Renal cortex interstitium (tissue), 11 donors: ENCODE measurements at regions not wholly inside any gene's neighbourhood (a gene's known extent, or its start where the extent isn't known, plus 50 kb on each side); places are given as distances from the start of the nearest gene placed in this dataset.
A peak's percentile ranks its signal among the peaks of the same experiment; 100 is the strongest.

ENCODE experiments used
- DNase-seq, 11 donors: peaks; one replicate each; pipeline ENCODE4 v3.0.0-alpha.2; 2013; ENCODE audit warnings: low read depth in 9 of 11, low spot score in 4 of 11; ENCODE audit errors: extremely low read depth in 1 of 11

DNA sequence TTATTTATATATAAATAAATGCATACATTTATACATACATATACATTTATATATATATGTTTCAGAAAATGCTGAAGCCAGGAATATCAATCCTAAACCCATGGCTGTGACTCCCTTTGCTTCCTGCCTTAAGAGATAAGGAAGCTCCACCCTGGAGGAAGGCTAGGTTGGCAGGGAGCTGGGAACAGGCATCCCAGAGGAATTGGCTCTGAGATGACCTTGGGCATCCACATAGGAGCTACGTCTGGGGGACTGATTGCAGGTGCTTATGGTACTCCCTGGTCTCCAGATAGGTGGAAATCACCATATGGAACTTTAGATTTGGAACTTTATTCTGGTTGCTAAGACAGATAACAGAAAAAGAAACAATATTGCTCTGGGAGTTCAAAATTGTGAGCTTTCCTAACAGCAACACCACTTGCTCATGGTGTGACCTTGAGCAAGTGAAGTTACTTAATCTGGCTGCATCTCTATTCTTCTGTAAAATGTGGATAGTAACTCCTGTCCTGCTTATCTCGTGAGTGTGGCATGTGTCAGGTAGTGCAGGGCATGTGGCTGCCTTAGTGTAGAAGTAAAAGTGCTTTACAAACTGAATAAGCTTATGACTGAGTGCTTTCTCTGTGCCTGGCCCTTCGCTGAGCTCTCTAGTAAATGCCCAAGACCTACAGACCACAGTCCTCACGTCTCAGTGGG, 341.0 kb downstream of the MEIS1 start:
- DNase-seq = no peak

DNA sequence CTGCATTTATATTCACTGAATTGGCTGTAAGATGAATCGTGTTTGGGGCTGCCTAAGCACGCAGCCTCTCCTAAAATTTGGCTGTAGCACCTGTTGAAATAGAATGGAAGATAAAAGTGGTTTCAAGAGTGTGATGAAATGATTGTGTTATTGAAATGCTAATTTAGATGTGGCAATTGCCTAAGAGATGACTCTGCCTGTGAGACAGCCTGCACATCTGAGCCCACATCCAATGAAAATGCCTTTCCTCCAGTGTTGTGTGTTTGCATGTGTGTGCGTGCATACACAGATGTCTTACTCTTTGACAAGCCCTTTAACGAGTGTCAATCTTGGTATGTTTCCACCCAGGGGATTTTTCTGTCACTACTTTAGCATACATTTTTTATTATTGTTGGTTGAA, 346.9 kb downstream of the MEIS1 start:
- no peak for DNase-seq

DNA sequence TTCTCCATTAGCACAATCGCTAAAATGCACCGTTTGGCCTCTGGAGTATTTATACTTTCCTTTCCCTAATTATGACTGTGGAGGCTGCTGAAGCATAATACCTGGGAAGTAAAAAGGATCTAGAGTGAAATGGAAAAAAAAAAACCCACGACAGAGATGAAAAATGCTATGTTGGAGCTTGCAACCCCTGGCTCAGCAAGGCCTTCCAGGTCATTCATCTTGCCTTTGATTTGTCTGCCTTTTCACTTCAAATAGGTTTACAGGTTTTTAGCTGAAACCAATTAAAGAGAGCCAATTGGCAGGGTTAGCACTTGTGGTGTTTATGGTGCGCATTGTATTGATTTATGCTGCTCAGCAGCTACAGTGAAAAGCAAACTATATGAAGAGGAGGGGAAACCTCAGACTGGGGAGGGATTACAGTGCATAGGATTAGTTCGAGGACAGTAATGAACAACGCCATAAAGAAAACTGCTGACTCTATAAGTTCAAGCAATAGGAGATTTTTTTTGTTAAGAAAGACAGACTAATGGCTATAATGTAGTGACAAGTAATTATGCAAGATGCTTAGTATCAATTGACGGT, 347.9 kb downstream of the MEIS1 start:
- DNase-seq = no peak

DNA sequence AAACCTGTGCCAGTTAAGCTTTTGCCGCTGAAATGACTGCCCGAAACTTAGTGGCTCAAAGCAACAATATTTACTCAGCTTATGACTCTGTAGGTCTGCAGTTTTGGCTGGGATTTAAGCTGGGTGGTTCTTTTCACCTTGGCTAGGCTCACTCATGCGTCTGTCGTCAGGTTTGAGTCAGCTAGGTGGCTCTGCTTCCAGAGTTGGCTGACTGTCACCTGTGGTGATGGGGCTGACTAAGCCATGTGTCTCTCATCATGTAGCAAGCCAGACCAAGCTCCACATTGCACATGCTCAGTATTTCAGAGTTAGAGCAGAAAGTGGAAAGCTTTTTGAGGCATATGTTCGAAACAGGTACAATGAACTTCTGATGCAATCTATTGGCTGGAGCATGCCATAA, 354.8 kb downstream of the MEIS1 start:
- DNase-seq = no peak

DNA sequence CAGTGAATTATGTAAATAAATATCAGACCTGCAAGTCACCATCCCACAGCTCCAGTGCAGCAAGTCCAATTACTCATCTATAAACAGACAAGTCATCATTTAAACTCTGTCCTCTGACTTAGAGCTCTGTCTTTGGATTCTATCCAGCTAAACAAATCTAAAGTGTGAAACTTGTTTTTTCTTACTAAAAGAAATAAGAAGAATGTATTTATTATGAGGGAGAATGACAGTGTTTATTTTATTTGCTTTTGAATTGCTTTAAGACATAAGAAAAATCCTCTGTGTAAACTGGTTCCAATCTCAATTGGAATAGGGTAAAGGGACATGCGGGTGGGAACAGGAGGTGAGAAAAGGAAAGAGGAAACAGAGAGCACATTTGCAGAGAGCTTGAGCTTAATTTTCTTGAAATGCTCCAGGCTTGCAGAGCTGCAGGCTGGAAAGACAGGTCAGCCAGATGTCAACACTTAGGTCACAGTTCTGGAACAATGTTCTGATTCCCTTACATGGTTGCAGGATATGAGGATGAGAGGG, 355.8 kb downstream of the MEIS1 start:
- DNase-seq = peak in 1 of 11 donors; percentile 16

DNA sequence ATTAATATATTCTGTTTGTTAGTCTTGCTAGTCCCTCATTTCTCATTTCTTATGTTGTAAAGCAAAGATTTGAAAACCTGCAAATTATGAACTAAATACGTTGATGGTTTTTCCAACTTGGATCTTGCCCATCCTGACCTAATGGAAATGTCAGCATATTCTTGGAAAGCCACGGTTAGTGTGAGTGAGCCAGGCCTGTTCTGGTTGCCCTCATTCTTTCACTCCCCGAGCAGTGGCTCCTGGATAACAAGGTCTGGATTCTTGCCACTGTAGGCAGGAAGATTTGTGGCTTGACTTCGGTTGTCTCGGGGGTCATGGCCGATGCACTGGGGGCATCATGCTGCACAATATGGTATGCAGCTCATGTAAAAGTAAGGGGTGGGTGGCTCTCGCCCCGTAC, 359.1 kb downstream of the MEIS1 start:
- no peak for DNase-seq

DNA sequence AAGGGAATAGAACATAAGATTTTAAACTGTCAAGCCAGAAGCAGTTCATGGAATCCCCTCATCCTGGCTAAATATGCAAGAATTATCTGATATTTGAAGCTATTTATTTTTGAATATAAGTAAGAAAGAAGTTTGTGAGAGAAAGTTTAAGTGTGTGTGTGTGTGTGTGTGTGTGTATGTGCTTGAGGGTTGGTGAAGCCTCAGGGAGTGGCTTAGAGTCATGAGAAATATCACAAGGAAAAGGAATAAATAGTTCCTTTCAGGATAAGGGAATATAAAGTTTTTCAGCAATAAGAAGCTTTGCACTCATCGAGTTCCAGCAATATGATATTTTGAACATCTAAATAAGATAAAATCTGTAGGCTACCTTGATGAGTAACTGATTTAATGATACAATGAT, 359.6 kb downstream of the MEIS1 start:
- DNase-seq = no peak

DNA sequence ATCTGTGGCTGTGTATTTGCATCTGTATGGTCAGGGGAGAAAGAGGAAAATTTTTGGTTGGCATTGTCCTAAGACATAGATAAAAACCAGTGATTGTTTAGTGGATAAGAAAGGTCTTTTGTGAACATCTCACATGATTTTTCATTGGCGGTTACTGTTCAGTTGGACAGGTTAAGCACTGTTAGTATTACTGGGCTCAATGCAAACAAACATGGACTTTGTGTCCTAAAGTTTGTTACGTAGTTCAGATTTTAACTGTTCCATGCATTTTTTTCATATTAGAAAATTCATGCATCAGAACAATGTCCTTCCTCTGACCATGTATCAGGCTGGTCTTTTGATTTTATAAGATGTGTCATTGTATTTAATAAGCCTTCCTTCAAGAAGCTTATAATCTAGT, 368.0 kb downstream of the MEIS1 start:
- DNase-seq = no peak

DNA sequence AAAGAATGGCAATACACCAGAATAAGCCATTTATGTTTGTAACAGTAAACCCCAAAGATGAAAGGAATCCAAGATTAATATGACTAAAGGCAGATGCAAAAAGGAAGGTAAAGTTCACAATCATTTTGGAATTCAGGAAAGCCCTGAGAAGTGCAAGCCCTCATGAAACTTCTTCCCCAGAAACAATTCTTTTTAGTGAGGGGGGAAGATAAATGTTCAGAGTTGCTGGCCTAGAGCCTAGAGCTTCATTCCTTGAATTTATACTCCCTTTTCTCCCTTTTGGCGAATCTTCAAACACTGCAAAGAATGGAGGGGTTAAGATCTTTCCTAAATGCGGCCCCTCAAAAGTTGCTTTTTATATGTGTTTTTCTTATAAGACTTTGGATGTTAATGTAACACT, 368.8 kb downstream of the MEIS1 start:
- DNase-seq = peak; percentile 44 to 83 (median 61)

DNA sequence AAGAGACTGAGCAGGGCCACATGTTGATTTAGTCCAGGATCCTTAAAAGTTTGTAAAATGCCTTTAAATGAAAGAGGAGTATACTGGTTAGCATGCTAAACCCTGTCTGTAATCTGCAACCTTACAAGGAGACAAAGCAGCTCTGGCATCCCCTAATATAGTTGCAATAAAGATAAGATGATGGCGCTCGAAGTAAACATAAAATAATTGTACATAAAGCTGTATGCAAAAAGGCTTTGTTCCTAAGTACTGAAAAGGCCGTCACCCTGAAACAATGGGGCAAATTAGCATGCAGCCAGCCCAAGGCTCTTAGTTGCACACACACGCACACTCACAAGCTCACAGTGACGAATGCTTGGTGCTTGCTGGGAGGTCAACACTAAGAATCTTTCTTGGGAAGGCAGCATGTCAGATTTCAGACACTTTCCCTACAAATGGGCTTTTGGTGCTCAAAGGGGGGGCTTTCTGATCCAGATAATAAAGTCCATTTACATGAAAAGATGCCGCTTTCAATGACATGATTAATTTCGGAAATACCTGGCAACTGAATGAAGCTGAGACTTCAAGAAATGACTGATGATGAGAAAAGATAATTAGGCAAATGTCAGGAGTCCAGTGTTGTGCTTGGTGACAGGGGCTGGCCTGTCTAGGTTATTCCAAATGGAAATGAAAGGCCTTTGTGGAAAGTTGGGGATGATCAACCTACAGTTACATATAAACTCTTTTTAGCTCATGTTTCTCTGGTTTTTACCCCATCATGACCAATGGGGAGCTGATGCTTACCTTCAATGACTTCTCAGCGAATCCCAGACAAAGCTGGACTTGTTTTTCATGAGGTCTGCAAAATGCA, 370.3 kb downstream of the MEIS1 start:
- DNase-seq = peak in 2 of 11 donors; percentile 18 to 22

DNA sequence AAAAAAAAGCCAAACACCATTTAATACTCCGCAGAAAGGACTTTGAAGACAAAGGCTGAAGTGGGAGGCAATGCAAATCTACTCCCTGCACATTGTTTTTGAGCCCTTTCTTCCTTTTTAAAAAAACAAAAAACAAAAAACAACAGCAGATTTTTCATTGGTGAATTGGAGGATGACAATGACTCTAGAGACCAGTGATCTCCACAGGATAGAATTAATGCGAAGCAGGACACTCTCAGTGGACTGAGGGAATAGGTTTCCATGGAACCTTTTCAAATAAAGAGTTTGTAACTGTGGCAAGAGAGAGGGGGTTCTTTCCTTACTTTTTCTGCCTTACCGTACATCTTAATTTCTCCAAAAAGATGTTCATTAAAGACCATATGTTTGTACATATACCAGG, 371.0 kb downstream of the MEIS1 start:
- no peak for DNase-seq

DNA sequence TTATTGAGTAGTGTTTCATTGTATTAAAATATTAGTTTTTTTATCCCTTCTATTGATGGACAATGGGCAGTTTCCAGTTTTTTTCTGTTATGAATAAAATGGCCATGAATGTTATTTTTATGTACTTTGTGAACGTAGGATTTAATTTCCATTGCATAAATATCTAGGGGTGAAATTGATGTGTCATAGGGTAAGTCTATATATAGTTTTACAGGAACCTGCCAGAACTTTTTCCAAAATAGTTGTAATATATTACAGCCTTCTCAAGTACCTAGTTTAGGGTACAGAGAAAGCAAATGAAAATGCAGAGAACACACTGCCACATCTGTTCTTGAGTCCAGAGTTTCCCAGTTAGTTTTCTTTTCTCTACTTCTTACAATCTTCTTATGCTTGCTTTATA, 378.6 kb downstream of the MEIS1 start:
- DNase-seq = no peak

DNA sequence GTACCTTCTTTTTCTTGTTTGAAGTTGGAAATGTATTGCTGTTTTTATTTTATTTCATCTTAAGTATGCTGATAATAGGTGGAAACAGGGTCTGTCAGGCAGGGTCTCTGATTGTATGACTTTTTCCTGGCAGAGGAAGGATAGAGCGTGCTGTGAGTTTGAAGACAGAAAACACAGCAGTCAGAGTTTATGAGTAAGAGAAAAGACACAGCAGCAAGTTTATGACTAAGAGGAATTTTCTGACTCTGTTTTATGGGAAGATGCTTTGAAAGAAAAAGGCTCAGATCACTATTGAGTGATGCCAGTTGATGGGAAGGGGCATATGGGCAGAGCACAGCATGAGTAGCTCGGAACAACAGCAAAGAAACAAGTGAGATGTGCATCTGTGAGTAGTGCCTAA, 379.1 kb downstream of the MEIS1 start:
- DNase-seq = no peak

DNA sequence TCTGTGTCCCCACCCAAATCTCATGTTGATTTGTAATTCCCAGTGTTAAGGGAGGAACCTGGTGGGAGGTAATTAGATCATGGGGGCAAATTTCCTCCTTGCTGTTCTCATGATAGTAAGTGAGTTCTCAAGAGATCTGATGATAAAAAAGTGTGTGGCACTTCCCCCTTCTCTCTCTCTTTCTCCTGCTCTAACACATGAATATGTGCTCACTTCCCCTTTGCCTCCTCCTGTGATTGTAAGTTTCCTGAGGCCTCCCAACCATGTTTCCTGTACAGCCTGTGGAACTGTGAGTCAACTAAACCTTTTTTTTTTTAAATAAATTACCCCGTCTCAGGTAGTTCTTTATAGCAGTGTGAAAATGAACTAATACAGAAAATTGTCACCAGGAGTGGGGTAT, 380.0 kb downstream of the MEIS1 start:
- no peak for DNase-seq

DNA sequence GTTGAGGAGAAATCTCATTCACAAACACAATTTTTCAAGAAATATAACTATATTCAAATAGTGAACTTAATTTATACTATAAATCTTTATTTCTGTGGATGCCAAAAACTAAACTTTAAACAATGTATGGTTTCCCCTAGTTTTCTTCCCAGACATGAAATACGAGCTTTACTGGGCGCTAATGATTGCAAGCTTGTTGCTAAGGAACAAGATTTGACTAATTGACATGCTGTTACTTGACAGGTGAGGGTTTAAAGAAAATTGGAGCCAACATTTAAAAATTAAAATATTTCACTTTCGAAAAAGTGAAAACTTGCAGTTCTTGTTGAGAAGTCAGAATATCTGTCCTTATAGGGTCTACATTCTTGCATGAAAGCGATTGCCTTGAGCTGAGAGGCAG, 381.0 kb downstream of the MEIS1 start:
- DNase-seq = no peak

DNA sequence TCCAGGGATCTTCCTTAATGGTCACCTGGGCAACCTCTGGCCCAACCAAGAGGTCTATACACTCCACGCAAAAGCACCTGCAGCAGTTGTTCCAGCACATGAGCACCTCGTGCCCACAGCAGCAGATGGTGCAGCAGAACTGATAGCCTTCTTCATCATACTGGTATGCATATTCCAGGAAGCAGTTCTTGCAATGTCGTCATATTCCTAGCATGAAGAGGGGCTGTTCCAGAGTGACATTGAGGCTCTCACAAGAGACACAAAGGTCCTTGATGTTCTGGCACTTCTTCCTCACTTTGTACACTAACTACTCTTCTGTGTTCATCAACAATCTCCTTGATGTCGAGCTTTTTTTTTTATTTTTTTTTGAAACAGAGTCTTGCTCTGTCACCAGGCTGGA, 386.2 kb downstream of the MEIS1 start:
- no peak for DNase-seq

DNA sequence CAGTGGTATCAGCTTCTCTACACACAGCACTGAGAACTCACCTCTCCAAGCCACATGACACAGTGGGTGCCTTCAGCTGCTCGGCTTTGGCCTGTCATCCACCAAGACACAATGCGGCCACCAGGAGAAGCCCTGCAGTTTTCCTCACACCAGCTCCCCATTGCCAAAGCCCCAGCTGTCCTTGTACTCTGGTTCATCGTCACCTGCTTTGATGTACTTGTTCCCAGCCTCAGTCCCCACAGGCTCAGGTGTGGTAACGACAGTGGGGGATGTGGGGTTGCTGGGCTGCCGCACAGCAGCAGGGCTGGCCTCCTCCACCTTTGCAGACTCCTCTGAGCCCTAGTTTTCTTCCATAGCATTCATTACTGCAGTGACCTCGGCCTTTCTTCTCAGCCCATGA, 387.3 kb downstream of the MEIS1 start:
- DNase-seq = no peak

DNA sequence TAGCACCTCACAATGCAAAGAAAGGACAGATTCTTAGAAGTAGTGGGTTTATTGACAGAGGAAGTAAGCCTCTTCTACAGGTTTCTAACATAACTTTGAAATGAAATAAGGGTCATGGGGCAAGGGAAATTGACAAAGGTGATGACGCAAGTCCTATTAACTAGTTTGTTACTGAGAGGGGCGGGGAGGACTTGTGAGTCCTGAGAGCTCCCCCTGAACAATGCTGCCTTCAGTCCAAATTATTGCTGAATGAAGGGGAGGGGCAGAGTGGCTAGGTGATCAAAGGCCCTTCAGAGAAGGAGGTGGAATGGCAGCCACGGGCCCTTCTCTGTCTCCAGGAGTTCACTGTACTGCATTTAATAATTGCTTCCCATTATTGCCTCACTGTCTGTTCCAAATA, 390.0 kb downstream of the MEIS1 start:
- DNase-seq = no peak

DNA sequence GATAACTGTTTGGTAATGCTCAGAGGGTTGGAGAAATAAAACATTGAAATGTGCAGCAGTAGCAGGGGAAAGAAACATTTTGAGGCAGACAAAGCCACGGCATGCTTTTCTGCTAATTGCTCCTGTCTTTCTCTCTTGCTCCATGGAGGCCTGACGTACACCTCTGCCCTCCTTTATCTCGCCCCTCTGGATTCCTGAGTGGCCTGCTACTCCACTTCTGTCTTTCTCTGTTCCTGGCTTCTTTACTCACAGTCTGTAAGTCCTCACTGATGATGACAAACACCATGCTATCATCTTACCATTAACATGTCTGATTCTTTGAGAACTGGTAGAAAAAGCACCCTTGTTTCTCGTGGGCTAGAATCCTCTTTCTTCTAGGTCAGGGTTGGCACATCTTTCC, 392.9 kb downstream of the MEIS1 start:
- DNase-seq = no peak

DNA sequence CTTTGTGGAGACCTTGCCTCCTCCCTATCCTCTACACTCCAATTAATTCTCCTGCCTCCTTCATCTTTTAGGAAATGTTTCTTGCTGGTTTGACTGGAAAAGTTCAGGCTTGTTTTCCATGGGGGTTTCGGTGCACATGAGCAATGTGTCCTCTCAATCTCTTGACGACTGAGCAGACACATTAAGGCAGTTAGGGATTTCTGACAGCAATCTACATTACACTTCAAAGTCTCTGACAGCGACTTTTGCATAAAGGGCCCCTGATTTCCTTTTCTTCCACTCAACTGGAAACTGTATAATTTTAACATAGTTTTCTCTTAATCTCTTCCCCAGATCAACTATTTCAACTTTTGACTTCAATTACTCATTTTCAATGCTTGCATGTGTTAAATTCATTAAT, 394.0 kb downstream of the MEIS1 start:
- DNase-seq = no peak
